ENCODE measurements at regions not wholly inside any gene's neighbourhood (a gene's known extent, or its start where the extent isn't known, plus 50 kb on each side); places are given as distances from the start of the nearest gene placed in this dataset.
"Not testable (repeated sequence)": the region's sequence is repeated elsewhere in the genome, so short reads cannot be mapped to it uniquely, and the experiment has no call there.

GRCh38 chr4:158122501-158122900, 50.3 kb downstream of the GASK1B start:
- DNase-seq (ENCODE audit: extremely low read depth, low read depth), result no peak

GRCh38 chr4:158121161-158121579, 51.7 kb downstream of the GASK1B start:
- peak; percentile 7 for DNase-seq (ENCODE audit: extremely low read depth, low read depth)

GRCh38 chr4:158120645-158121151, 52.1 kb downstream of the GASK1B start:
- DNase-seq (ENCODE audit: extremely low read depth, low read depth), result not testable (repeated sequence)

GRCh38 chr4:158112611-158113010, 60.2 kb downstream of the GASK1B start:
- DNase-seq (ENCODE audit: extremely low read depth, low read depth), result no peak

GRCh38 chr4:158111241-158111640, 61.6 kb downstream of the GASK1B start:
- no peak for DNase-seq (ENCODE audit: extremely low read depth, low read depth)

- no peak for DNase-seq (ENCODE audit: extremely low read depth, low read depth)
Measured at GRCh38 chr4:158102904-158103303, 69.9 kb downstream of the GASK1B start.

GRCh38 chr4:158099686-158100085, 73.1 kb downstream of the GASK1B start:
- no peak for DNase-seq (ENCODE audit: extremely low read depth, low read depth)

- no peak for DNase-seq (ENCODE audit: extremely low read depth, low read depth)
Measured at GRCh38 chr4:158098802-158099201, 74.0 kb downstream of the GASK1B start.

- DNase-seq (ENCODE audit: extremely low read depth, low read depth), result peak; percentile 8
Measured at GRCh38 chr4:158094413-158095134, 78.3 kb downstream of the GASK1B start.

GRCh38 chr4:158090323-158090722, 82.5 kb downstream of the GASK1B start:
- DNase-seq (ENCODE audit: extremely low read depth, low read depth), result no peak

GRCh38 chr4:158089897-158090296, 82.9 kb downstream of the GASK1B start:
- DNase-seq (ENCODE audit: extremely low read depth, low read depth), result peak; percentile 7

- DNase-seq (ENCODE audit: extremely low read depth, low read depth), result no peak
Measured at GRCh38 chr4:158080354-158080753, 92.5 kb downstream of the GASK1B start.

GRCh38 chr4:158079661-158080060, 93.2 kb downstream of the GASK1B start:
- DNase-seq (ENCODE audit: extremely low read depth, low read depth), result no peak

GRCh38 chr4:158077835-158078234, 95.0 kb downstream of the GASK1B start:
- DNase-seq (ENCODE audit: extremely low read depth, low read depth), result no peak

GRCh38 chr4:158074851-158075250, 98.0 kb downstream of the GASK1B start:
- no peak for DNase-seq (ENCODE audit: extremely low read depth, low read depth)

- DNase-seq (ENCODE audit: extremely low read depth, low read depth), result no peak
Measured at GRCh38 chr4:158071931-158072330, 100.9 kb downstream of the GASK1B start.

- no peak for DNase-seq (ENCODE audit: extremely low read depth, low read depth)
Measured at GRCh38 chr4:158068068-158068467, 104.8 kb downstream of the GASK1B start.

GRCh38 chr4:158067646-158068045, 105.2 kb downstream of the GASK1B start:
- no peak for DNase-seq (ENCODE audit: extremely low read depth, low read depth)

GRCh38 chr4:158065603-158066002, 107.2 kb downstream of the GASK1B start:
- no peak for DNase-seq (ENCODE audit: extremely low read depth, low read depth)

- DNase-seq (ENCODE audit: extremely low read depth, low read depth), result no peak
Measured at GRCh38 chr4:158065176-158065575, 107.6 kb downstream of the GASK1B start.

GRCh38 chr4:158056689-158057245, 116.1 kb downstream of the GASK1B start:
- DNase-seq (ENCODE audit: extremely low read depth, low read depth), result no peak

- no peak for DNase-seq (ENCODE audit: extremely low read depth, low read depth)
Measured at GRCh38 chr4:158055668-158056067, 117.2 kb downstream of the GASK1B start.

All from NCI-H460 (cell line).